Endothelial cell of umbilical vein (primary cell): ENCODE measurements at regions not wholly inside any gene's neighbourhood (a gene's known extent, or its start where the extent isn't known, plus 50 kb on each side); places are given as distances from the start of the nearest gene placed in this dataset.

Experiments
- BruUV-seq: library from RNA; stranded (reverse); fragments of 400-500 nt; replicated peaks from 2 replicates; lab custom pipeline; 2021; lab: Mats Ljungman, UMichigan
- CTCF ChIA-PET: fragments of 300-600, 350-600 bp; sonication (Branson Sonifier 250); formaldehyde crosslinking; loops from one replicate; lab custom pipeline; 2021; ENCODE audit warnings: antibody characterized with exemption, inconsistent platforms; lab: Charles Lee
- POLR2A ChIA-PET: fragments of 300-600, 350-600 bp; sonication (Branson Sonifier 250); formaldehyde crosslinking; loops from one replicate; lab custom pipeline; 2021; ENCODE audit warnings: antibody characterized with exemption, inconsistent platforms; lab: Charles Lee
- DNase-seq: peaks from one replicate; pipeline ENCODE4 v3.0.0-alpha.2; 2011; ENCODE audit warnings: low read depth, low spot score
- FAIRE-seq: peaks from 2 replicates; lab custom pipeline; 2011; peaks lifted over from hg19 to GRCh38; lab: Jason Lieb, UNC
- H2AFZ ChIP-seq: 2 replicates; pipeline ENCODE4 v1.6.0; 2012; ENCODE audit warnings: low read depth, low read length, control low read depth, inconsistent platforms
- H3K27ac ChIP-seq: 2 replicates; pipeline ENCODE4 v1.5.1; 2011; ENCODE audit warnings: low read depth, mild to moderate bottlenecking, control low read depth, low read length, moderate library complexity; ENCODE audit not compliant: insufficient read depth
- H3K27me3 ChIP-seq, 2 experiments: 2 replicates each; pipeline versions ENCODE4 v1.6.0 to v1.6.1; 2011; ENCODE audit warnings: low read length in 2 of 2, mixed read lengths in 1 of 2; ENCODE audit not compliant: control insufficient read depth in 2 of 2, insufficient read depth in 2 of 2
- H3K36me3 ChIP-seq, 2 experiments: 2 replicates in 1 of 2; 3 replicates in 1 of 2; pipeline ENCODE4 v1.5.1; 2011; ENCODE audit warnings: low read length in 2 of 2, mild to moderate bottlenecking in 1 of 2, moderate library complexity in 1 of 2; ENCODE audit not compliant: control insufficient read depth in 2 of 2, insufficient read depth in 2 of 2; ENCODE audit errors: extremely low read depth in 1 of 2
- H3K4me1 ChIP-seq: 3 replicates; pipeline ENCODE4 v1.5.1; 2011; ENCODE audit warnings: mild to moderate bottlenecking, low read length; ENCODE audit not compliant: control insufficient read depth, insufficient read depth; ENCODE audit errors: extremely low read depth
- H3K4me2 ChIP-seq: 2 replicates; pipeline ENCODE4 v1.6.1; 2011; ENCODE audit warnings: low read length, control low read depth, mixed read lengths; ENCODE audit not compliant: insufficient read depth
- H3K4me3 ChIP-seq, 3 experiments: fragments of 200-600 bp in 1 of 3; sonication (generic), shearing (Covaris generic) in 1 of 3; replicated peaks in 1 of 3; 2 replicates each; pipeline ENCODE4 v1.5.1; 2011 to 2016; ENCODE audit warnings: control low read depth in 3 of 3, low read length in 3 of 3, mild to moderate bottlenecking in 2 of 3, inconsistent platforms in 1 of 3, low read depth in 1 of 3, moderate library complexity in 1 of 3; ENCODE audit not compliant: insufficient read depth in 1 of 3
- H3K79me2 ChIP-seq: 2 replicates; pipeline ENCODE4 v1.6.0; 2012; ENCODE audit warnings: low read length, inconsistent platforms; ENCODE audit not compliant: control insufficient read depth, insufficient read depth
- H3K9ac ChIP-seq: replicated peaks from 2 replicates; pipeline ENCODE3; 2011; ENCODE audit warnings: low read length, control low read depth; ENCODE audit not compliant: insufficient read depth; ENCODE audit errors: extremely low read depth
- H3K9me1 ChIP-seq: replicated peaks from 3 replicates; pipeline ENCODE4 v1.6.0; 2011; ENCODE audit warnings: mild to moderate bottlenecking, low read length; ENCODE audit not compliant: control insufficient read depth, insufficient read depth; ENCODE audit errors: extremely low read depth
- H3K9me3 ChIP-seq: replicated peaks from 2 replicates; pipeline ENCODE4 v1.5.1; 2012; ENCODE audit warnings: low read length, inconsistent platforms; ENCODE audit not compliant: control insufficient read depth, insufficient read depth
- H4K20me1 ChIP-seq: replicated peaks from 2 replicates; pipeline ENCODE3; 2011; ENCODE audit warnings: mild to moderate bottlenecking, low read length; ENCODE audit not compliant: control insufficient read depth, insufficient read depth; ENCODE audit errors: extremely low read depth
- EZH2 ChIP-seq: IDR thresholded peaks from 2 replicates; pipeline ENCODE4 v1.6.1; 2012; ENCODE audit warnings: borderline replicate concordance, low read depth, mild to moderate bottlenecking, moderate library complexity, low read length, inconsistent platforms; ENCODE audit not compliant: severe bottlenecking
- GATA2 ChIP-seq: IDR thresholded peaks from 2 replicates; pipeline ENCODE4 v1.7.0; 2011; ENCODE audit warnings: low read depth, mild to moderate bottlenecking, moderate library complexity, mixed read lengths, low read length; ENCODE audit not compliant: insufficient read length, insufficient read depth
- JUN ChIP-seq: IDR thresholded peaks from 2 replicates; pipeline ENCODE4 v1.6.1; 2011; ENCODE audit warnings: borderline replicate concordance, low read depth; ENCODE audit not compliant: insufficient read length, insufficient read depth
- MAX ChIP-seq: IDR thresholded peaks from 2 replicates; pipeline ENCODE4 v1.6.1; 2011; ENCODE audit not compliant: insufficient read depth, insufficient read length
- MYC ChIP-seq: IDR thresholded peaks from one replicate; pipeline ENCODE4 v1.6.1; 2011; ENCODE audit warnings: mild to moderate bottlenecking, low read depth, low read length
- POLR2A ChIP-seq: IDR thresholded peaks from 2 replicates; pipeline ENCODE4 v1.6.1; 2012; ENCODE audit warnings: low read depth, mild to moderate bottlenecking, control low read depth, low read length
- POLR2AphosphoS5 ChIP-seq: IDR thresholded peaks from 2 replicates; pipeline ENCODE4 v1.6.1; 2012; ENCODE audit warnings: low read depth, mild to moderate bottlenecking, control low read depth, low read length, moderate library complexity; ENCODE audit not compliant: insufficient read depth
- dilution Hi-C: fragments of 300-500 bp; cut with MboI; formaldehyde crosslinking; loops from one replicate; pipeline ENCODE4 v1.15.0; 2019; ENCODE audit warnings: low sequenced_read_pairs; ENCODE audit not compliant: extremely low pct_ligation_motif_present
- intact Hi-C: fragments of 100-400 bp; cut with micrococcal nuclease; formaldehyde crosslinking; loops from one replicate; pipeline ENCODE4 v1.10.0; 2022

GRCh38 chr2:8582191-8582590 lies 99.7 kb upstream of the ID2 start:
- FAIRE-seq (no peak), DNase-seq (no peak)
- ChIA-PET CTCF (no interaction called here), POLR2A (no interaction called here)
- Histone ChIP-seq H3K9me1 (no peaks in the 10 kb centered on the region), H4K20me1 (no peaks in the 10 kb centered on the region), H3K9me3 (no peaks in the 10 kb centered on the region), H3K79me2 (no peaks in the 10 kb centered on the region), H3K4me2 (no peak overlapping the region), H2AFZ (no peak overlapping the region), H3K27ac (no peak overlapping the region), H3K36me3 (no peaks in the 10 kb centered on the region), H3K9ac (no peak overlapping the region), H3K27me3 (no peaks in the 10 kb centered on the region), H3K4me3 (no peak overlapping the region), H3K4me1 (no peaks in the 10 kb centered on the region)
- intact Hi-C loops (loop anchor here (5.0 kb wide), 1 partner anchor 95 kb away; no protein-coding TSS in a partner anchor), dilution Hi-C loops (no loop called here)
- no peak for TF ChIP-seq MYC
- BruUV-seq = no TSS peak

- dilution Hi-C loops = no loop called here
Measured at GRCh38 chr2:8582651-8583399, 99.0 kb upstream of the ID2 start.

More at GRCh38 chr2:8582651-8583399, 99.0 kb upstream of the ID2 start:
- H3K79me2 ChIP-seq = no peaks in the 10 kb centered on the region
- DNase-seq (no peak), FAIRE-seq (no peak)
- BruUV-seq = no TSS peak
- H3K4me3 ChIP-seq = no peak overlapping the region
- H3K9ac ChIP-seq = no peak overlapping the region
- CTCF ChIA-PET = interaction anchor here (0.6 kb wide), 1 partner anchor 14 kb away, joined by 3 read pairs; no protein-coding TSS in a partner anchor
- no peaks in the 10 kb centered on the region for H3K9me3 ChIP-seq
- H3K27ac ChIP-seq = no peak overlapping the region
- no peaks in the 10 kb centered on the region for H3K4me1 ChIP-seq
- H3K9me1 ChIP-seq = no peaks in the 10 kb centered on the region
- POLR2A ChIA-PET = no interaction called here
- no peaks in the 10 kb centered on the region for H4K20me1 ChIP-seq
- intact Hi-C loops = loop anchor here (5.0 kb wide), 1 partner anchor 94 kb away; no protein-coding TSS in a partner anchor
- H2AFZ ChIP-seq = no peak overlapping the region
- H3K36me3 ChIP-seq = no peaks in the 10 kb centered on the region
- TF ChIP-seq POLR2AphosphoS5 (no peak), JUN (no peak), POLR2A (no peak), GATA2 (no peak), MAX (no peak), EZH2 (no peak)
- no peak overlapping the region for H3K4me2 ChIP-seq
- no peaks in the 10 kb centered on the region for H3K27me3 ChIP-seq
